PFSK-1 (cell line): ENCODE measurements at regions not wholly inside any gene's neighbourhood (a gene's known extent, or its start where the extent isn't known, plus 50 kb on each side); places are given as distances from the start of the nearest gene placed in this dataset.

Source experiments
- FOXP2 ChIP-seq: optimal IDR thresholded peaks from 2 replicates; pipeline ENCODE3; 2011; ENCODE audit warnings: borderline replicate concordance, control low read depth, inconsistent platforms; ENCODE audit not compliant: insufficient read depth; ENCODE audit errors: extremely low read length, extremely low read depth
- POLR2AphosphoS5 ChIP-seq: IDR thresholded peaks from 2 replicates; pipeline ENCODE4 v1.6.1; 2012; ENCODE audit warnings: low read depth, mild to moderate bottlenecking, control low read depth, low read length, moderate library complexity
- SIN3A ChIP-seq: IDR thresholded peaks from 2 replicates; pipeline ENCODE4 v1.6.1; 2012; ENCODE audit warnings: mild to moderate bottlenecking, low read length, moderate library complexity, borderline replicate concordance; ENCODE audit not compliant: insufficient read depth
- TAF1 ChIP-seq: IDR thresholded peaks from 2 replicates; pipeline ENCODE4 v1.6.1; 2012; ENCODE audit warnings: low read length, control low read depth, borderline replicate concordance; ENCODE audit not compliant: insufficient read depth
- TF ChIP-seq, protein P1 (sequence below), 2 experiments: IDR thresholded peaks; 2 replicates each; pipeline versions ENCODE4 v1.6.1 to v1.8.0; 2011 to 2012; ENCODE audit warnings: low read depth in 2 of 2, low read length in 2 of 2, control low read depth in 1 of 2, inconsistent platforms in 1 of 2, mild to moderate bottlenecking in 1 of 2, moderate library complexity in 1 of 2; ENCODE audit not compliant: insufficient read depth in 1 of 2

DNA sequence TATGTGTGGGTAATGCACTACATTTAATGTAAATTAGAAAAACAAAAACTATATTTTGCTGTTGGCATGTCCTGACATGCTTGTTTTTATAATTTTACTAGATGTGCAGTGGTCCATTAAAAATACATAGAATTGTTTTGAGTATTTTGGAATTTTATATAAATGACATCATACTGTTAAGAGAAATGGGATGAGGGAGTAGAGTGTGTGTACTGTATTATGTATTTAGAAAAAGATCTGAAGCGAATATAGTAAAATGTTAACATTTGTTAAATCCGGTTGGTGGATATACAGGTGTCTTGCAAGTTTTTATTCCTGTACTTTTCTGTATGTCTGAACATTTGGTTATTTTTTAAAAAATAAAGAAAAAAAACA, 288.4 kb upstream of the SATB1 start:
- TF ChIP-seq POLR2AphosphoS5 (no peak), TAF1 (no peak), FOXP2 (no peak), SIN3A (no peak)
- TF ChIP-seq, protein P1, sequence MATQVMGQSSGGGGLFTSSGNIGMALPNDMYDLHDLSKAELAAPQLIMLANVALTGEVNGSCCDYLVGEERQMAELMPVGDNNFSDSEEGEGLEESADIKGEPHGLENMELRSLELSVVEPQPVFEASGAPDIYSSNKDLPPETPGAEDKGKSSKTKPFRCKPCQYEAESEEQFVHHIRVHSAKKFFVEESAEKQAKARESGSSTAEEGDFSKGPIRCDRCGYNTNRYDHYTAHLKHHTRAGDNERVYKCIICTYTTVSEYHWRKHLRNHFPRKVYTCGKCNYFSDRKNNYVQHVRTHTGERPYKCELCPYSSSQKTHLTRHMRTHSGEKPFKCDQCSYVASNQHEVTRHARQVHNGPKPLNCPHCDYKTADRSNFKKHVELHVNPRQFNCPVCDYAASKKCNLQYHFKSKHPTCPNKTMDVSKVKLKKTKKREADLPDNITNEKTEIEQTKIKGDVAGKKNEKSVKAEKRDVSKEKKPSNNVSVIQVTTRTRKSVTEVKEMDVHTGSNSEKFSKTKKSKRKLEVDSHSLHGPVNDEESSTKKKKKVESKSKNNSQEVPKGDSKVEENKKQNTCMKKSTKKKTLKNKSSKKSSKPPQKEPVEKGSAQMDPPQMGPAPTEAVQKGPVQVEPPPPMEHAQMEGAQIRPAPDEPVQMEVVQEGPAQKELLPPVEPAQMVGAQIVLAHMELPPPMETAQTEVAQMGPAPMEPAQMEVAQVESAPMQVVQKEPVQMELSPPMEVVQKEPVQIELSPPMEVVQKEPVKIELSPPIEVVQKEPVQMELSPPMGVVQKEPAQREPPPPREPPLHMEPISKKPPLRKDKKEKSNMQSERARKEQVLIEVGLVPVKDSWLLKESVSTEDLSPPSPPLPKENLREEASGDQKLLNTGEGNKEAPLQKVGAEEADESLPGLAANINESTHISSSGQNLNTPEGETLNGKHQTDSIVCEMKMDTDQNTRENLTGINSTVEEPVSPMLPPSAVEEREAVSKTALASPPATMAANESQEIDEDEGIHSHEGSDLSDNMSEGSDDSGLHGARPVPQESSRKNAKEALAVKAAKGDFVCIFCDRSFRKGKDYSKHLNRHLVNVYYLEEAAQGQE (IDR thresholded peaks at IDR 0.05; ENCODE audit: insufficient read depth in 1 of 2, low read depth in 2 of 2, low read length in 2 of 2): no peak

DNA sequence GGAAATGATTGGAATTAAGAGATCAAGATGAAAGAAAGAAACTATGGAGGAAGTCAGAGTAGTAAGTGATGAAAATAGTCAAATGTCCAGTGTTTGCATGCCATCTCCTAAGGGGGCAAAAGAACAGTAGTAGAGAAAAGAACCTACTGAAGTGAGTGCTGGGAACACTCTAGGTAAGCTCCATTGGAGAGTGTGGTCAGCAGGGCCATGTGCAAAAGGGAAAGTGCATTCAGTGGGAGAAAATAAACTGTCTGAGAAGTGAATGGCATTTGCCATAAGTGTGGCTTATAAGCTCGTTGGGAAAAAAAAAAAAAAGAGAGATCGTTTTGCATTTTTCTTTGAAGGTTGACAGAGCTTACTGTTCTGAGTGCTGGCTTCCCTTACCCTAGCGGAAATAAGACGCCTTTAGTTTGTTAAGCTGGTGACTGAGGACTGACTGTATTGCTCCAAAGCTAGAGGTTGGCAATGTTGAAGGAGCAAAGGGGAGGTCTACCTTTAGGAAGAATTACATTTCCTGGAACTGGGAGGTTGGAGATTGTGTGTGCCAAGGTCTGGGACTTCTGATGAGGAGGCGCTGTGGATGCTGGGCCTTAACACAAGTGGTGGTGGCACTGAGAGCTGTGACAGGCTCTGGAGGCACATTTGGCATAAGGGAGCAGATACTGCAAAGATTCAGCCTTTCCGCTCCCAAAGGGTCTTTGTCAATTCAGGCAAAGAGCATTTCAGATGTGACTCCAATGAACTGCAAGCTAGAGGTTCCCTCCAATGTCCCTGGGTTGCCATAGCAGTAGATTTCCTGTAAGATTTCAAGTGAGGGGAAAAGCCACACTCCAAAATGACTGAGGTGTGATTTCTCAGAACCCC, 287.8 kb upstream of the SATB1 start:
- no peak for TF ChIP-seq TAF1
- TF ChIP-seq SIN3A: no peak
- TF ChIP-seq POLR2AphosphoS5: no peak
- TF ChIP-seq, protein P1 (IDR thresholded peaks at IDR 0.05; ENCODE audit: insufficient read depth in 1 of 2, low read depth in 2 of 2, low read length in 2 of 2): no peak

DNA sequence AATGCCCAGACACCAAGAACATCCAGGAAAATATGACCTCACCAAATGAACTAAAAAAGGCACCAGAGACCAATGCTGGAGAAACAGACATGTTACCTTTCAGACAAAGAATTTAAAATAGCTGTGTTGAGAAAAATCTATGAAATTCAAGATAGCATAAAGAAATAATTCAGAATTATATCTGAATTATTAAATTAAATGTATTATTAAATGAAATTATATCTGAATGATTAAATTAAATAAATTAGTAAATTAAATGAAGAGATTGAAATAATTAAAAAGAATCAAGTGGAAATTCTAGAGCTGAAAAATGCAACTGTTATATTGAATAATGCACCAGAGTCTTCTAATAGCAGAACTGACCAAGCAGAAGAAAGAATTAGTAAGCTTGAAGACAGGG, 279.2 kb upstream of the SATB1 start:
- TF ChIP-seq, protein P1 (IDR thresholded peaks at IDR 0.05; ENCODE audit: insufficient read depth in 1 of 2, low read depth in 2 of 2, low read length in 2 of 2): no peak
- TF ChIP-seq FOXP2 (no peak), SIN3A (no peak), TAF1 (no peak), POLR2AphosphoS5 (no peak)

DNA sequence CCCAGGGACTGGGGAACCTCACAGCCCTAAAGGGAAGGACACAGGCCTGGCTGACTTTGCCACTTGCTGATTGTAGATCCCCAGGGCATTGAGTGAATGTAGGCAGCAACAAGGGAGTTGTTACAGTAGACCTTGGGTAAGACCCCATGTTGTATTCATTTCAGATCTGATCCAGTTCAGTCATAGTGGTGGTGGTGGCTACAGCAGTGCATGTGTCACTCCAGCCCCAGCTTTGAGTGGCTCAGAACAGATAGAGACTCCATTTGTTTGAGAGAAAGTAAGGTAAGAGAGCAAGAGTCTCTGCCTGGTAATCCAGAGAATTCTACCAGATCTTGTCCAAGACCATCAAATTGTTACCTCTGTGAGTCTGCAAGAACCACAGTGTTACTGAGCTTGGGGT, 278.7 kb upstream of the SATB1 start:
- TF ChIP-seq TAF1 (no peak), SIN3A (no peak), FOXP2 (no peak), POLR2AphosphoS5 (no peak)
- TF ChIP-seq, protein P1 (IDR thresholded peaks at IDR 0.05; ENCODE audit: insufficient read depth in 1 of 2, low read depth in 2 of 2, low read length in 2 of 2): no peak
